Astrocyte of the hippocampus (primary cell): ENCODE measurements at regions not wholly inside any gene's neighbourhood (a gene's known extent, or its start where the extent isn't known, plus 50 kb on each side); places are given as distances from the start of the nearest gene placed in this dataset.

Source experiments
- DNase-seq: peaks from one replicate; pipeline ENCODE4 v3.0.0; 2011; ENCODE audit warnings: low read depth, low spot score

DNA sequence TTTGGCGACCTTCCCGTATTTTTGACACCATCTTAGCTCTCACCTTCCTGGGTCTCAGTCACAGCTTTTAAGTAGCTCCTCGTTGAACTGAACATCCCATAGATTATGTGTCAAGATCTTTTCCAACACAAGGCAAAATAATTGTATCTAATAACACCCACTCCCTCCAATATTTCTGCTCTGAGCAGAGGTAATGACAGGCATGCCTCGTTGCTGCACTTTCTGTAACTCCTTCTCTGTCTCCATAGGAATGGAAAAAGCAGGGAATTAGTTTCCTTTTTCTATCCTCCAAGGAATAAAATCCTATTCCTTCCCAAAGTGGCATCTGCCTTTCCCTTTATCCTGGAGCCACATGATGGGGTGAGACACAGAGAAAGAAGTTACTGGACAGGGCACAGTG, 174.0 kb upstream of the CDH20 start:
- no peak for DNase-seq

DNA sequence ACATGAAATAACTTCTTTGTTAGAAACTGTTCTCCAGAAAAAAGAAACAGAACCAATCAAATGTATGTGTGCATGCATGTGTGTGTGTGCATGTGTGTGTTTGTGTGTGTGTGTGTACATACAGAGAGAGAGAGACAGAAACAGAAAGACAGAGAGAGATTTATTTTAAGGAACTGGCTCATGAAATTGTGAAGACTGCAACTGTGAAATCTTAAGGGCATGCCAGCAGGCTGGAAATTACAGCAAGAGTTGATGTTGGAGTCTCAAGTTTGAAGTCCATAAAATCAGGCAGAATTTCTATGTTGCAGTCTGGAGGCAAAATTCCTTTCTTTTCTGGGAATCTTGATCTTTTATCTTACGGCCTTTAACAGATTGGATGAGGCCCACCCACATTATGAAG, 168.9 kb upstream of the CDH20 start:
- DNase-seq = no peak

DNA sequence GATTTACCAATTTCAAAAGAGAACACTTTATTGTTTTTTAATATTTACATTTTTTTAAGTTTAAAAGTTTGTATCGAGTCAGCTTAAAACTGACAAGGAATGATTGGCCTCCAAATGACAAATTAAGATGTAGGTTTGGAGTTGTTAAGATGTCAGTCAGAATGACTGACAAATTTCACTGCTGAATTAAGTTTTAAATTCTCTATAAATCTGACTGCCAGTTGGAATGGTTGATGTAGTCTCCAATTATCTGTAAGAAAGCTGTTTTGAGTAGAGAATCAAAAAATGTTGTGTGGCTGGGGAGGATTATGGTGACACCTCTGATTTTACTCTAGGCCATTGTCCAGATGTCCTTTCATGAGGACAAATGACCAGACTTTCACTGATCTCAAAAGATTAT, 165.3 kb upstream of the CDH20 start:
- DNase-seq = no peak

DNA sequence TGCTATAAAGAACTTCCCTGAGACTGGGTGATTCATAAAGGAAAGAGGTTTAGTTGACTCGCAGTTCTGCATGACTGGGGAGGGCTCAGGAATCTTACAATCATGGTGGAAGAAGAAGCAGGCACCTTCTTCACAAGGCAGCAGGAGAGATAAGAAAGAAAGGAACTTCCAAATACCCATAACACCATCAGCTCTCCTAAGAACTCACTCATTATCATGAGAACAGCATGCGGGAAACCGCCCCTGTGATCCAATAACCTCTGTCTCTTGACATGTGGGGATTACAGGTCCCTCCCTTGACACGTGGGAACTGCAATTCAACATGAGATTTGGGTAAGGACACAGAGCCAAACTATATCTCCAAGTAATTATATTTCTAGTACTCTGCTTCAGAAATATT, 163.8 kb upstream of the CDH20 start:
- no peak for DNase-seq

DNA sequence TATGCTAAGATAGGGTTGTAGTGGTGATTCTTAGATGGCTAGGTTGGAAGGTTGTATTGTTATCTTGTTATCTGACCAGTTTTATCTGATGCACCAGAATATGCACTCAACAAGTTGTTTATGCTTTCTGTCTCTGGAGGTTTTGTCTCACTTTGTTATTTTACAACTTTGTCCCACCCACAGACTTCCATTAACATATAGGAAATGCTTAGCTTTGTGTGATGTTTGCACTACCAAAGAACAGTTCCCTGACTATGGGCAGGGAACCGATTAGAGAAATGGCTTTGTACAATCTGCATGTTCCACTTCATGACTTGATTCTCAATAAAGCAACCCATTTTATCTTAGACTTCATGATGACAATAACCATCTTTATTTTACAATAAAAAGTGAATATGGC, 160.6 kb upstream of the CDH20 start:
- no peak for DNase-seq

DNA sequence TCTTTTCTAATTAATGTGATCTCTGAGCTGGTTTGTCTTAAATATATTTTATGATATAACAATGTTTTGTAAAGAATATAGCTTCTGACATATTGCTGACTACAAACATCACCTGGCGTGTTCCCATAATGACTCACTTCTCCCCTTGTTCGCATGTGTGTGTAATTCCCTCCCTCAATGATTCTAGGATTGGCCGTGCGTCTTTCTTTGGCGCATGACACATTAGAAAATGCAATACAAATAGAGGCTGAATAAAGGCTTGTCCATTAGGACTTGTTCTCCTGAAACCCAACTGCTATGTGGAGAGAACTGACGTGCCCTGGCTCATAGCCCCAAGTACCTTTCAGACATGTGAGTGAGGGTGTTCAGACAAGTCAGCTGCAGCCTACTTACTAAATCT, 159.7 kb upstream of the CDH20 start:
- DNase-seq = peak; percentile 22

DNA sequence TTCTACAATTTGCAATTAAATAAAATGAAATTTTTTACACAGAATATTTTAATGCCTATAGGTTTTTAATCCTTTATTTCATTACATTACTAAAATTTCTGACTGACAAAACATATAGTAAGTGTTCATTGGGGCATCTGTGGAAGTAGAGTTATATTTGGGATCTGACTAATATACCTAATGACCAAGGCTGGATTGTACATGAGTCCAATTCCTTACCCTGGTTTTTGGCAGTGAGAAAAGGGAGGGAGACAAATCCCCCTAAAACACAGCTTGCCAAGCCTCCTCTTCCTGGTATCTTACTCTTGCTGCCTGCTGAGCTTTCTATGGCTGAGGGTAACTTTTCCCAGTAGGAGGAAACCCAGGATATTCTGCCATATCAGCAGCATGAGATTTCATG, 149.4 kb upstream of the CDH20 start:
- DNase-seq = no peak

DNA sequence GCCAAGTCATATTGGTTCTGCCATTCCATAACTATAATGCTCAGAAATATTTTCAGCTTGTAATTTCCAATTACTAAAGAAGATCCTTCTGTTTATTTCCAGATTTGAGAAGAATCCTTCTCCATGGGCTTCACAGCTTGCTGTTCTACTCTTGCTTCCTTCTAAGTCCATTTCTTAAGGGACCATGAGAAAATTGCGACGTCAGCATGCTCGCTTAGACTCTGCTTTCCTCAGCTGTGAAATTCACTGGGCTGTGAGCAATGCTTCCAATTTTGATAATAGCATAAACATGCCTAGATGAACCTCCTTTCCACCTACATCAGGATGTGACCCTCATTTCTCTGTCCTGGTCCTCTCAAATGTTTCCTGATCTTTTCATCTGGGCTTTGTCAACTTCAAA, 145.3 kb upstream of the CDH20 start:
- no peak for DNase-seq

DNA sequence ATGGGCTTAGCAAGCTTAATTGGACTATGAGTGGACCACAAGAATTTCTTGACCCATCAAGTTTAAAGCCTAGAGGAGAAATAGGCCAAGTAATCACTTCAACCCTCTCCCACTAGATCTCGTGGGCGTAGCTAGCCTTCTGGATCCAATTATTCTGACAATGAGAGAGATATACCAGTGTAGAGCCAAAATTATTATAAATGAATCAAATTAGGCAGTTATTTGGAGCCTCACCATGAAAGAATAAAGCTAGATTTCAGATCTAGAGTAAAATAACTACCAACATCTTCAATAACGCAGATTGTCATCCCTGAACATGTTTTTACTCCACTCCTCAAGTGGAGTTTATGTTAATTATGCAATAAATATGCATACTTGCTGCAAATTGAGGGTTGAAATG, 143.9 kb upstream of the CDH20 start:
- no peak for DNase-seq

DNA sequence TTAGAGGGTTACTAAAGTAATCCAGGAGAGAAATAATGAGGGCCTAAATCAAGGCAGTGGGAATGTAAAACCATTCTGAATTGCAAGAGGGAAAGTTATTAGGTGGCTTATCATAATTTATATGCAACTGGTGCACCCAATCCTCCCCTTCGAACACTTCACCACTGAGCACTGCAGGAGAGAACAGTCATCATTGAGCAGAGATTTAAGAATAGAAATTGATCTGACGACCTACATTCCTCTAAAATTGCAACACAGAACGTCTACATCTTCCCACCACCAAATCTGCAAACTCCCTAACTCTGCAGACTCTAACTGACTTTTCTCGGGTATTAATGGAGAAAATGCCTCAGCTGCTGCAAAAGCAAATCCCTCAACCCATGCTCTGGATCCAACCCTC, 138.5 kb upstream of the CDH20 start:
- DNase-seq = no peak

DNA sequence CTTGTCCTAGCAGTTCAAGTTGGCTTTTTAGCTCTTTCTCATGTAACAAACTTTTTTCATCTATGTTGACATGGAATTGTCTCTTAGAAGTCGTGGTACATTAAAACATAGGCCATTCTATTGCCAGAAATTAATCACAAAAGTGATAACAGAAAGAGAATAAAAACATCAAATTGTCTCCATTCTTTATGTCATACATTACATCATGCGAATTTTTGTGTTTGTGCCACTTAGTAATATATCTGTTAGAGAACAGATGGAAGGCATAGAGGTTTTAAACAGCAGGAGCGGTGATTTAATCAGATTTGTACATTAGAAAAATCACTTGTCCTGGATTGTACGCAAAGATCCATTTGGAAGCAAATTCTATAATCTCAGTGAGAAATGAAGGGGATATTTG, 136.5 kb upstream of the CDH20 start:
- DNase-seq = no peak

DNA sequence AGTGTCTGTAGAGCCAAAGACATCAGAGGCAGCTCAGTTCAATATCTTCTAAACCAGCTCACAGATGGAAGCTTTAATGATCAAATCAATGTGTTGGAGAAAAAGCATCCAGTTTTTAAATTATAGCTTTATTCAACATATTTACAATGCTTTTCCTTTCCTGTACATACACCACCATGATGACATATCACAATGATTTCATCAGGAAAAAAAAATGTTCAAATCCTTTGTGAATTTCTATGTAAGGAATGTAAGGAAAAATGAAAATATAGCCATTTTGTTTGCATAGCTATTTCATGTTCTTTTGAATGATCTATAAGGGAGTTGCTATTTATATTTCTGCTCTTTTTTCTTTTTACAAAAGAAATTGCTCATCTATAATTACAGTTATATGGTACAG, 134.7 kb upstream of the CDH20 start:
- DNase-seq = no peak

DNA sequence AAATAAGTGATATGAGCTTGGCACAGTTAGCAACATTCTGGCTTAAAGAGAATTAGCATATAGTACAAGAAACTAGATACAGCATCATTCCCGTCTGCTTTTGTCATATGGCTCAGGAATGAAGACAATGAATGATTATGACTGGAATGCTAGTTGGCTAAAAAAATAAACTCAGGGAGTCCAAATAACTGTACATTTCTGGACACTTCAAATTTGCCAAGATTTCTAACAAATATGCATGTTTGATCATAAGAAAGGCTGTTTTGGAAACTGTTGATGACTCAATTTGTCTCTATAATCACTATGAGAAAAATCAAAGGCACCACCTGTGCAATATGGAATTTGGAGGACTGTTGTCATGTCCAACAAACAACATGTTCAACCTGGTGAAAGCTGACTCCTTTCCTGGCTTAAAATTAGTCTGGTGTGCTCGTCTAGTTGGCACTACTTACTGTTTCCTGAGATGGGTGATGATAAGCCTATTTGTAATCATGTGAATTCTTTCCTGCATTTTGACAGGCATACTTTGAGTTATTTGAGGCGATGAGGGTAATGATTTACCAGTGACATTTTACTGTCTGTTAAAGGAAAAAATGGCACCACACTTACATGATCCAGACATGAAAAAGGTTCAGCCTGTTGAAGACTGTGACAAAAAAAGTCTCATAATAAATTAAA, 133.9 kb upstream of the CDH20 start:
- DNase-seq = peak; percentile 56

DNA sequence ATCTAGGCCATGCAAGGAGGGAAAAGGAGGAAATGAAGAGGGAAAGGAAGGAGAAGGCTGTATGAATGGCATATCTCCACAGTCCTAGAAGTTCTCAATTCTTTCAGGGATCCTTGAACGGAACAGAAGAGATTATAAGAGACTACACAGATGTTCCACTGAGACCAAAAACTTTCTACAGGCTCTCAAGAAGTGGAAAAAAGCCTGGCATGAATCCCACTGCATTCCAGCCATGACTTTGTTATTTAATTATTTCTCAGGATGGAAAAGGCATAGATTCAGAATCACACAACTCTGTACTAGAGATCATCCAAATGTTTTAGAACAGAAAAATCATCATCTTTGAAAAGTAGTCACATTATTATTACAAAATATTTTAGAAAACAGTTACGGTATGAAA, 131.7 kb upstream of the CDH20 start:
- DNase-seq = peak; percentile 53

DNA sequence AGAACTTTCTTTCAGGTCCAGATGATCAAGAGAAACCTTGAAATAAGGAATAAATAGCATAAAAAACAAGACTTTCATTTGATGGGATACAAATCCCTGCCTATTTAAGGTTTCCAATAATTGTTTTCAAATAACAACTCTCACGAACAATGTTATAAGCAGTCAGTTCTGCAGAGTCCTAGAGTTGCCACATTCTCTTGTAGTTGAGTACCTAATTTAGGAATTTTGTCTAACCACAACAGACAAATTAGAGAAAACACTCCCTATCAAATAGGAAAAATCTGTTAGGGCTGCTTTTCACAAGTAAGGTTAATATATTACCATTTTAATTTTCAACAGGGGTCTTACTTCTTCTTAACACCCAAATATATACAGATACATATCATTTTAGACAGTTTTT, 130.1 kb upstream of the CDH20 start:
- DNase-seq = peak; percentile 59

DNA sequence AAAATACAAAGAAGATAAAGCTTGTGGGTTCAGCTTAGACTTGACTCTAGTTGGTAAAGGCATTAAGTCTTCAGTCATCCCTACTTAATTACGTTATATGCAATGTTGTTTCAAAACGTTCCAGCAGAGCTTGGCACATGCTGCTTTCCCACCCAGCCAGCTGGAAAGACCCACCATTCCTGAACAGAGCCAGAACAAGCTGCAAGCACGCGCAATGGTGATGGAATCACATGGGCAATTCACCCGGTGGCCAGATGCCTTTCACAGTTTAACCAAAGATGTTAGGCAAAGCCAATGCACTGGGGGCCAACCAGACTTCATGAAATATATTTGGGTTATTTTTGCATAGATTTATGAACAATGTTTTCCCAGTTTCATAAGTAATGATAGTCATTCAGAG, 123.4 kb upstream of the CDH20 start:
- peak; percentile 74 for DNase-seq

DNA sequence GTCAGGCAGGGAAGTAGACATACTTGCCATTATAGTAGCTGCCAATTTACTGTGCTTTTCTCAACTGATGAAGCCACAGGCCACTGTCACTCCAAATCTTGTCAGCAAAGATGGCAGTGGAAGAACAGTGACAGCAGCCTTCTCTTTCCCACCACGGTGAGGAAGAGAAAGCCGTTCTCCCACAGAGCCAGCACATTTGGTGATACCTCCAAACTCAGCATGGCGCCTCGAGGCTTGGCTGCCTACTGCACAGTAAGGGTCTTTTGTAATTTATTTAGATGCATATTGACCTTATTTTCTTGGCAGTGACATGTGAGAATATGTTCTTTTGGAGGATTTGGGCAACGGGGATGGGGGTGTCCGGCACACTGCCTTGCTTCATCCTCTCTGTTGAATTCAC, 117.2 kb upstream of the CDH20 start:
- DNase-seq = no peak

DNA sequence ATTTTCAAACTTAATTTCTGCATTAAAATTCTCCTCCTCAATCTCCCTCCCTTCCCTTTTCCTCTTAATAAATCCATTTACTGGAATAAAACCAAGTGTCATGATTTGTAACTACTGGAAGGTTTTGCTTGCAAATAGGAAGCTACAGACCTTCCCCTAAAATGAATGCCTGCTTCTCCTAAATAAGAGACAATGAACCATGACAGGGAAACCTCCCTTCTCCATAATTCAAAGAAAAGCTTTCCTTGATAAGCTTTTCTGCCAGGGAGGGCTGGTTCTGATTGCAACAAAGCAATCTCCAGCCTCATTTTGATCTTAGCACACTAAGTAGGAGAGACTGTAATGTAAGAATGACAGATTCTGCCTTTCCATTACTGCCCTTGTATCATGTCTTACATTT, 111.0 kb upstream of the CDH20 start:
- no peak for DNase-seq

DNA sequence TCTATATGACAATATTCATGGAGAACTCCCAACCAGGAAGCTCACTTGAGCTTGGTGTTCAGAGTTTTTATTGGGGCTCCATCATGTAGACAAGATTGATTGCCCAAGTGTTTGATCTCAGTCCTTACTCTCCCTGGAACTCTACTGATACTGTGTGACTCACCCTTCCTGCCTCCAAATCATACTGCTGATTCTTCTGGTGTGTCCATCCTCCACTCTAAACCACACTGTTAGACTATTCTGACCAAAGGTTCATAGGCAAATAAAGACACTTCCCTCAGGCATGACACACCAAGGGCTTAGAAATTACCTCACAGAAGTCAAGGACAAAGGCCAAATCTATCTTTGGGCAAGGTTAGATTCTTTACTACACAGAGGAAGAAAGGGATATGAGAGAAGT, 107.9 kb upstream of the CDH20 start:
- DNase-seq = peak; percentile 1

DNA sequence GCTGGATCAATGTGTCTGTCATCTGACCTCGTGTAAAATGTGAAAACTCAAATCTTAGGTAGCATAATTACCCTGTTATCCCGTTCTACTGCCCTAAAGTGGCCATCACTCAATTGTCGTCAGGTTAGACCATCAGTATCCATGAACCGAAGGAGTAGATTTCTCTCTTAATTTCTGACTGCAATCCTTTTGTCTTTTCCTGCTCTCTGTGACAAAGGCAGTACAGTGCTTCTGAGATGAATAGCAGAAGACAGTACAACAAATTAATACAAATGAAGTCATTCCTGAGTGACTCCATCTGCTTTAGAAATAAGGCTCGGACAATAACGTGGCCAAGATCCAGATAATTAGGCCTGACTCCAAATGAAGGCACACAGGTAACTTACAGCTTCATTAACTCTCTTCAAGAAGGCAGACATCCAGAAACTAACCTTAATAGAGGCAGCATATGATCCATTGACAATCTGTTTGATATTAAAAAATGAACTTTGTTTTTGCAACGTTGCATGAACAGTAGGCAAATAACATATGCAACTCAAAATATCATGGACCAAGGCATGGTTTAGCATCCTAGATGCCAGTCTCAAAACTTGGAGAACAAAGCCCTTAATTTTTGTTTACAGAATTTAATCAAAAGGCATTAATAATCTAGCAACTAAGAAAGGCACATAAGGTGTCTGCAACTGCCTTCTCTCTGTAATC, 96.7 kb upstream of the CDH20 start:
- DNase-seq = no peak

DNA sequence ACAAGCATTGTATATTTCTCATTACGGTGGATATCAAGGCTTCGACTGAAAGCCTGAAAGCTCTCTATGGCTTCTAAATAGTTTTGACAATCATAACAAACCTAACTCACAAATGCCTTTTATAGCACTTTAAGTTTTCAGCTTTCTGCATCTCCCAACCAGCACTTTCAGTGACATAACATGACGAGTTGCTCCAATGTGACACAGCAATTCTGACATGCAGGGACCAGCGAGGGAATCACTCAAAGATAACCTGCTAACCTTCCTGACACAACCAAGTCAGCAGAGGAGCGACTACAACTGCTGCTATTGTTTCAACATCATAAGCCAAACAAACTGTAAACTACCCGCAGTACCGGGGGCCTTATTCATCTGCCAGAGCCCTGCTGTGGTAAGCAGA, 95.7 kb upstream of the CDH20 start:
- DNase-seq = no peak

DNA sequence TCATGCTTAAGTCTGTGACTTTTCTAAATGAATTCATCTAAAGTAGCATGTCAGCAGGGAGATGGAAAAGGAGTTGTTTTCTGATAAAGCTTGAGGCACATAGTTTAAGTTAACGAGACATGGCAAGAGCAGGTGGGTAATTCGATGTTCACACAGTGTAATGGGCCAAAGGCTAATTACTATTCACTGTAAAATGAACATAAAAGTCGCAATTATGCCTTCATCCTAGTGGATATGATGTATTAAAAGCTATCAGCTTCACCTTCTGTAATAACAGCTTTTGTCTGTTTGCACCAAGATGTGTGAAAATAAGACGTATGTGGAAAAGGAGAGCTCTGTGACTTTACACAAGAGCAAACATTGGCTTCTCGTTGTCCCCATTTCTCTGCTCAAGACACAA, 94.2 kb upstream of the CDH20 start:
- DNase-seq = no peak

DNA sequence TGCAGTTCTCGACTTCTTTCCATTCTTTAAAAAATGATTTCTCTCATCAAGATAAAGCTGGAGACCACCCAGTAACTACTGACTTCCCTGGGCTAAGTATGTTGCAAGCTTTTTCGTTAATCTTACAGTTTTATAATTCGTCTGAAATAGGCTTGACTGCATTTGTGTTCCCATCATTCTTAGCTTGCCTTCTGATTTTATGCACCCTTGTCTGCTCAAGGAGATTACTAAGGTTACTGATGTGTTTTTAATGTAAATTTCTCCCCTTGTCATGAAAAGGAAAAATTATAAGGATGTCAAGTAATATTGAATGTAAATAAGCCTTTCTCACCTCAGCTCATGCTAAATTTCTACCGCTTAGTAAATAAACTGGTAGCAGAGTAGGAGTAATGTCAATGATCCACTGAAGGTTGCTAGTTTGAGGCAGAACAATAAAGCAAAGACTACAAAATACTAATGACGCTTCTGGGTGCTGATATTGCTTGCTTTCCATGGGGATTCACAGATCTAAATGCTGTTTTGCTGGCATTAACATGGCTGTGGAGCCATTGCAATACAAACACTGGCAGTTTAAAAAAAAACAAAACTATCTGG, 91.9 kb upstream of the CDH20 start:
- no peak for DNase-seq
